ENCODE measurements at regions not wholly inside any gene's neighbourhood (a gene's known extent, or its start where the extent isn't known, plus 50 kb on each side); places are given as distances from the start of the nearest gene placed in this dataset.

GRCh38 chr1:25088180-25088701 is 144.1 kb downstream of the SYF2 start:
- no peaks in the 10 kb centered on the region for H3K9me3 Mint-ChIP-seq
- no peaks in the 10 kb centered on the region for H3K27me3 ChIP-seq (ENCODE audit: control insufficient read depth in 2 of 2, insufficient read depth in 2 of 2, low read length in 2 of 2)
- H3K36me3 ChIP-seq (ENCODE audit: control insufficient read depth in 2 of 3, insufficient read depth in 3 of 3, low read length in 3 of 3): no peaks in the 10 kb centered on the region
- POLR2A ChIA-PET: interaction anchor here (0.6 kb wide), 1 partner anchor 325 kb away, joined by 4 read pairs; no protein-coding TSS in a partner anchor
- DNase-seq (no peak), ATAC-seq (no peak)
- H3K4me1 Mint-ChIP-seq: peaks cover 0 to 9% (median 0%) of the 10 kb centered on the region in 7 donors
- no peak overlapping the region for H3K27ac Mint-ChIP-seq
- no peak overlapping the region for H3K4me3 ChIP-seq (ENCODE audit: low read length)
- no peak overlapping the region for H3K4me3 Mint-ChIP-seq
- intact Hi-C loops (cut with micrococcal nuclease): no loop called here
- CTCF ChIA-PET: no interaction called here
- no peaks in the 10 kb centered on the region for H3K4me1 ChIP-seq (ENCODE audit: control insufficient read depth in 2 of 2, insufficient read depth in 2 of 2, low read length in 2 of 2)
- H3K36me3 Mint-ChIP-seq: no peaks in the 10 kb centered on the region
- no peaks in the 10 kb centered on the region for H3K9me3 ChIP-seq (ENCODE audit: control insufficient read depth in 2 of 3, low read length in 3 of 3)
- peaks cover 0 to 40% (median 0%) of the 10 kb centered on the region in 5 donors for H3K27me3 Mint-ChIP-seq
- H3K27ac ChIP-seq (ENCODE audit: low read depth, low read length): no peak overlapping the region

- Mint-ChIP-seq H3K27me3 (peaks cover 0 to 41% (median 0%) of the 10 kb centered on the region in 5 donors), H3K36me3 (no peaks in the 10 kb centered on the region), H3K4me1 (peaks cover 0 to 9% (median 0%) of the 10 kb centered on the region in 7 donors), H3K4me3 (no peak overlapping the region), H3K9me3 (no peaks in the 10 kb centered on the region), H3K27ac (no peak overlapping the region)
- no peaks in the 10 kb centered on the region for H3K4me1 ChIP-seq (ENCODE audit: control insufficient read depth in 2 of 2, insufficient read depth in 2 of 2, low read length in 2 of 2)
- no peaks in the 10 kb centered on the region for H3K36me3 ChIP-seq (ENCODE audit: control insufficient read depth in 2 of 3, insufficient read depth in 3 of 3, low read length in 3 of 3)
- no peak for ATAC-seq
- H3K9me3 ChIP-seq (ENCODE audit: control insufficient read depth in 2 of 3, low read length in 3 of 3): no peaks in the 10 kb centered on the region
- no peak overlapping the region for H3K27ac ChIP-seq (ENCODE audit: low read depth, low read length)
- ChIA-PET POLR2A (no interaction called here), CTCF (interaction anchor here (1.3 kb wide), 1 partner anchor 15 kb away, joined by 3 read pairs; no protein-coding TSS in a partner anchor)
- H3K4me3 ChIP-seq (ENCODE audit: low read length): no peak overlapping the region
- no peak for DNase-seq
- no peaks in the 10 kb centered on the region for H3K27me3 ChIP-seq (ENCODE audit: control insufficient read depth in 2 of 2, insufficient read depth in 2 of 2, low read length in 2 of 2)
- intact Hi-C loops (cut with micrococcal nuclease): no loop called here
Observed at GRCh38 chr1:25086518-25087079, 145.7 kb downstream of the SYF2 start.

- Mint-ChIP-seq H3K36me3 (no peaks in the 10 kb centered on the region), H3K4me1 (peaks cover 0 to 12% (median 0%) of the 10 kb centered on the region in 7 donors), H3K27me3 (peaks cover 0 to 39% (median 0%) of the 10 kb centered on the region in 5 donors), H3K9me3 (peaks cover 0 to 1% (median 0%) of the 10 kb centered on the region in 11 donors), H3K4me3 (no peak overlapping the region), H3K27ac (no peak overlapping the region)
- Histone ChIP-seq H3K4me3 (ENCODE audit: low read length) (no peak overlapping the region), H3K27me3 (ENCODE audit: control insufficient read depth in 2 of 2, insufficient read depth in 2 of 2, low read length in 2 of 2) (no peaks in the 10 kb centered on the region), H3K36me3 (ENCODE audit: control insufficient read depth in 2 of 3, insufficient read depth in 3 of 3, low read length in 3 of 3) (no peaks in the 10 kb centered on the region), H3K27ac (ENCODE audit: low read depth, low read length) (no peak overlapping the region), H3K4me1 (ENCODE audit: control insufficient read depth in 2 of 2, insufficient read depth in 2 of 2, low read length in 2 of 2) (no peaks in the 10 kb centered on the region), H3K9me3 (ENCODE audit: control insufficient read depth in 2 of 3, low read length in 3 of 3) (no peaks in the 10 kb centered on the region)
- intact Hi-C loops (cut with micrococcal nuclease): no loop called here
- CTCF ChIA-PET: no interaction called here
- DNase-seq (no peak), ATAC-seq (no peak)
- POLR2A ChIA-PET: no interaction called here
Observed at GRCh38 chr1:25084407-25084806, 147.9 kb downstream of the SYF2 start.

GRCh38 chr1:25083481-25084345 is 148.6 kb downstream of the SYF2 start:
- Histone ChIP-seq H3K4me1 (ENCODE audit: control insufficient read depth in 2 of 2, insufficient read depth in 2 of 2, low read length in 2 of 2) (no peaks in the 10 kb centered on the region), H3K27ac (ENCODE audit: low read depth, low read length) (no peak overlapping the region), H3K27me3 (ENCODE audit: control insufficient read depth in 2 of 2, insufficient read depth in 2 of 2, low read length in 2 of 2) (no peaks in the 10 kb centered on the region), H3K36me3 (ENCODE audit: control insufficient read depth in 2 of 3, insufficient read depth in 3 of 3, low read length in 3 of 3) (no peaks in the 10 kb centered on the region), H3K4me3 (ENCODE audit: low read length) (no peak overlapping the region), H3K9me3 (ENCODE audit: control insufficient read depth in 2 of 3, low read length in 3 of 3) (no peaks in the 10 kb centered on the region)
- no peak overlapping the region for H3K4me3 Mint-ChIP-seq
- H3K27ac Mint-ChIP-seq: peak overlapping the region in 1 of 9 donors; percentile 39
- DNase-seq (no peak), ATAC-seq (no peak)
- CTCF ChIA-PET: no interaction called here
- H3K9me3 Mint-ChIP-seq: peaks cover 0 to 1% (median 0%) of the 10 kb centered on the region in 11 donors
- no peaks in the 10 kb centered on the region for H3K36me3 Mint-ChIP-seq
- peaks cover 0 to 39% (median 0%) of the 10 kb centered on the region in 5 donors for H3K27me3 Mint-ChIP-seq
- POLR2A ChIA-PET: no interaction called here
- H3K4me1 Mint-ChIP-seq: peaks cover 0 to 9% (median 0%) of the 10 kb centered on the region in 7 donors
- intact Hi-C loops (cut with micrococcal nuclease): no loop called here

GRCh38 chr1:25082995-25083394 is 149.3 kb downstream of the SYF2 start:
- no peak overlapping the region for H3K4me3 Mint-ChIP-seq
- Histone ChIP-seq H3K36me3 (ENCODE audit: control insufficient read depth in 2 of 3, insufficient read depth in 3 of 3, low read length in 3 of 3) (no peaks in the 10 kb centered on the region), H3K27me3 (ENCODE audit: control insufficient read depth in 2 of 2, insufficient read depth in 2 of 2, low read length in 2 of 2) (no peaks in the 10 kb centered on the region), H3K9me3 (ENCODE audit: control insufficient read depth in 2 of 3, low read length in 3 of 3) (no peaks in the 10 kb centered on the region), H3K4me1 (ENCODE audit: control insufficient read depth in 2 of 2, insufficient read depth in 2 of 2, low read length in 2 of 2) (no peaks in the 10 kb centered on the region), H3K4me3 (ENCODE audit: low read length) (no peak overlapping the region), H3K27ac (ENCODE audit: low read depth, low read length) (no peak overlapping the region)
- peaks cover 0 to 37% (median 0%) of the 10 kb centered on the region in 5 donors for H3K27me3 Mint-ChIP-seq
- H3K4me1 Mint-ChIP-seq: peaks cover 0 to 6% (median 0%) of the 10 kb centered on the region in 7 donors
- no peak overlapping the region for H3K27ac Mint-ChIP-seq
- no peak for ATAC-seq
- no peaks in the 10 kb centered on the region for H3K36me3 Mint-ChIP-seq
- ChIA-PET CTCF (no interaction called here), POLR2A (no interaction called here)
- intact Hi-C loops (cut with micrococcal nuclease): no loop called here
- DNase-seq: no peak
- peaks cover 0 to 1% (median 0%) of the 10 kb centered on the region in 11 donors for H3K9me3 Mint-ChIP-seq

GRCh38 chr1:25082216-25082899 is 149.9 kb downstream of the SYF2 start:
- CTCF ChIA-PET: no interaction called here
- H3K27ac Mint-ChIP-seq: no peak overlapping the region
- H3K4me1 Mint-ChIP-seq: peaks cover 0 to 6% (median 0%) of the 10 kb centered on the region in 7 donors
- Histone ChIP-seq H3K4me3 (ENCODE audit: low read length) (no peak overlapping the region), H3K27me3 (ENCODE audit: control insufficient read depth in 2 of 2, insufficient read depth in 2 of 2, low read length in 2 of 2) (no peaks in the 10 kb centered on the region), H3K9me3 (ENCODE audit: control insufficient read depth in 2 of 3, low read length in 3 of 3) (peaks cover 0 to 4% (median 0%) of the 10 kb centered on the region in 3 experiments), H3K27ac (ENCODE audit: low read depth, low read length) (no peak overlapping the region), H3K4me1 (ENCODE audit: control insufficient read depth in 2 of 2, insufficient read depth in 2 of 2, low read length in 2 of 2) (no peaks in the 10 kb centered on the region), H3K36me3 (ENCODE audit: control insufficient read depth in 2 of 3, insufficient read depth in 3 of 3, low read length in 3 of 3) (no peaks in the 10 kb centered on the region)
- peaks cover 0 to 4% (median 3%) of the 10 kb centered on the region in 11 donors for H3K9me3 Mint-ChIP-seq
- intact Hi-C loops (cut with micrococcal nuclease): no loop called here
- H3K4me3 Mint-ChIP-seq: no peak overlapping the region
- ATAC-seq: no peak
- no peak for DNase-seq
- peaks cover 0 to 37% (median 0%) of the 10 kb centered on the region in 5 donors for H3K27me3 Mint-ChIP-seq
- peaks cover 0 to 1% (median under 1%) of the 10 kb centered on the region in 5 donors for H3K36me3 Mint-ChIP-seq
- POLR2A ChIA-PET: no interaction called here
